MM.1S (cell line): ENCODE measurements at regions not wholly inside any gene's neighbourhood (a gene's known extent, or its start where the extent isn't known, plus 50 kb on each side); places are given as distances from the start of the nearest gene placed in this dataset.

Experiments
- DNase-seq: peaks from one replicate; pipeline ENCODE4 v3.0.0-alpha.2; 2015
- H2AFZ ChIP-seq: fragments of 300-600 bp; sonication (generic); 2 replicates; pipeline ENCODE4 v1.6.0; 2016; ENCODE audit warnings: antibody characterized with exemption, low read length
- H3F3A ChIP-seq: fragments of 300-600 bp; sonication (generic); 2 replicates; pipeline ENCODE4 v1.6.1; 2016; ENCODE audit warnings: mild to moderate bottlenecking, antibody characterized with exemption, low read length, moderate library complexity, mixed read lengths; ENCODE audit not compliant: insufficient read depth
- H3K27ac ChIP-seq: fragments of 300-600 bp; sonication (generic); 2 replicates; pipeline ENCODE4 v1.5.1; 2016; ENCODE audit warnings: mild to moderate bottlenecking, low read length
- H3K27me3 ChIP-seq: fragments of 300-600 bp; sonication (generic); replicated peaks from 2 replicates; pipeline ENCODE4 v1.6.0; 2016; ENCODE audit warnings: low read length; ENCODE audit not compliant: insufficient read depth
- H3K36me3 ChIP-seq: fragments of 300-600 bp; sonication (generic); replicated peaks from 2 replicates; pipeline ENCODE4 v1.6.1; 2016; ENCODE audit warnings: mild to moderate bottlenecking, low read length, mixed read lengths; ENCODE audit not compliant: insufficient read depth
- H3K4me1 ChIP-seq: fragments of 300-600 bp; sonication (generic); 2 replicates; pipeline ENCODE4 v1.6.1; 2016; ENCODE audit warnings: low read length, mixed read lengths
- H3K4me2 ChIP-seq: fragments of 300-600 bp; sonication (generic); 2 replicates; pipeline ENCODE4 v1.6.0; 2016; ENCODE audit warnings: low read depth, low read length
- H3K4me3 ChIP-seq: fragments of 300-600 bp; sonication (generic); 2 replicates; pipeline ENCODE4 v1.5.1; 2016; ENCODE audit warnings: low read length, mixed read lengths
- H3K79me2 ChIP-seq: fragments of 300-600 bp; sonication (generic); 2 replicates; pipeline ENCODE4 v1.6.1; 2016; ENCODE audit warnings: mixed run types, low read length, mixed read lengths
- H3K9ac ChIP-seq: fragments of 300-600 bp; sonication (generic); 2 replicates; pipeline ENCODE4 v1.6.1; 2016; ENCODE audit warnings: low read length, mixed read lengths
- H3K9me2 ChIP-seq: fragments of 300-600 bp; sonication (generic); replicated peaks from 2 replicates; pipeline ENCODE4 v1.6.1; 2016; ENCODE audit warnings: mild to moderate bottlenecking, low read length, mixed read lengths; ENCODE audit not compliant: insufficient read depth
- H3K9me3 ChIP-seq: fragments of 300-600 bp; sonication (generic); replicated peaks from 2 replicates; pipeline ENCODE4 v1.6.1; 2016; ENCODE audit warnings: mild to moderate bottlenecking, low read length, mixed read lengths; ENCODE audit not compliant: insufficient read depth
- H4K20me1 ChIP-seq: fragments of 300-600 bp; sonication (generic); 2 replicates; pipeline ENCODE4 v1.6.1; 2016; ENCODE audit warnings: mild to moderate bottlenecking, low read length, moderate library complexity, mixed read lengths; ENCODE audit not compliant: insufficient read depth
- EZH2 ChIP-seq: fragments of 300-600 bp; sonication (generic); optimal IDR thresholded peaks from 2 replicates; pipeline ENCODE3; 2017; ENCODE audit warnings: low read depth, mild to moderate bottlenecking, antibody characterized with exemption, low read length, mixed read lengths
- EZH2phosphoT487 ChIP-seq: fragments of 300-600 bp; sonication (generic); IDR thresholded peaks from 2 replicates; pipeline ENCODE4 v1.6.1; 2018; ENCODE audit warnings: antibody characterized with exemption, low read length
- TF ChIP-seq, protein P1 (sequence below): fragments of 300-600 bp; sonication (generic); IDR thresholded peaks from 2 replicates; pipeline ENCODE4 v1.5.1; 2016; ENCODE audit warnings: antibody characterized with exemption, low read length, mixed read lengths

DNA sequence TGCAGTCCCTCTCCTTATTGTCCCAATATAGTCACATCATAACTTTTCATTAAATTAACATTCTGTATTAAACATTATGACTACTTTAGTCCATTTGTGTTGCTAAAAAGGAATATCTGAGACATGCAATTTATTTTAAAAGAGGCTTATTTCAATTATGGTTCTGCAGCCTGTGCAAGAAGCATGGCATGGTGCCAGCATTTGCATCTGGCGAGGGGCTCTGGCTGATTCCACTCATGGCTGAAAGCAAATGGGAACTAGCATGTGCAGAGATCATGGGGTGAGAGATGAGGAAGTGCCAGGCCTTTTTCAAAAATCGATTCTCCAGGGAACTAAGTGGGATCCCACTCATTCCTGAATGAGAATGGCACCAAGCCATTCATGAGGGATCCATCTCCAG is 476.3 kb upstream of the RPS6KA3 start:
- H3K4me3 ChIP-seq: no peak overlapping the region
- TF ChIP-seq, protein P1, sequence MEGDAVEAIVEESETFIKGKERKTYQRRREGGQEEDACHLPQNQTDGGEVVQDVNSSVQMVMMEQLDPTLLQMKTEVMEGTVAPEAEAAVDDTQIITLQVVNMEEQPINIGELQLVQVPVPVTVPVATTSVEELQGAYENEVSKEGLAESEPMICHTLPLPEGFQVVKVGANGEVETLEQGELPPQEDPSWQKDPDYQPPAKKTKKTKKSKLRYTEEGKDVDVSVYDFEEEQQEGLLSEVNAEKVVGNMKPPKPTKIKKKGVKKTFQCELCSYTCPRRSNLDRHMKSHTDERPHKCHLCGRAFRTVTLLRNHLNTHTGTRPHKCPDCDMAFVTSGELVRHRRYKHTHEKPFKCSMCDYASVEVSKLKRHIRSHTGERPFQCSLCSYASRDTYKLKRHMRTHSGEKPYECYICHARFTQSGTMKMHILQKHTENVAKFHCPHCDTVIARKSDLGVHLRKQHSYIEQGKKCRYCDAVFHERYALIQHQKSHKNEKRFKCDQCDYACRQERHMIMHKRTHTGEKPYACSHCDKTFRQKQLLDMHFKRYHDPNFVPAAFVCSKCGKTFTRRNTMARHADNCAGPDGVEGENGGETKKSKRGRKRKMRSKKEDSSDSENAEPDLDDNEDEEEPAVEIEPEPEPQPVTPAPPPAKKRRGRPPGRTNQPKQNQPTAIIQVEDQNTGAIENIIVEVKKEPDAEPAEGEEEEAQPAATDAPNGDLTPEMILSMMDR: no peak
- TF ChIP-seq EZH2phosphoT487 (no peak), EZH2 (no peak)
- peaks cover 6% of the 10 kb centered on the region; the same call in 1 of the 2 replicates for H3K4me1 ChIP-seq
- no peak overlapping the region for H3K4me2 ChIP-seq
- H3K27ac ChIP-seq: no peak overlapping the region
- no peaks in the 10 kb centered on the region for H3K27me3 ChIP-seq
- no peaks in the 10 kb centered on the region for H3K9me3 ChIP-seq
- no peaks in the 10 kb centered on the region for H3K79me2 ChIP-seq
- DNase-seq: no peak
- H3K9ac ChIP-seq: no peak overlapping the region
- no peaks in the 10 kb centered on the region for H3F3A ChIP-seq
- H3K36me3 ChIP-seq: no peaks in the 10 kb centered on the region
- no peak overlapping the region for H2AFZ ChIP-seq
- no peaks in the 10 kb centered on the region for H4K20me1 ChIP-seq
- H3K9me2 ChIP-seq: no peaks in the 10 kb centered on the region

DNA sequence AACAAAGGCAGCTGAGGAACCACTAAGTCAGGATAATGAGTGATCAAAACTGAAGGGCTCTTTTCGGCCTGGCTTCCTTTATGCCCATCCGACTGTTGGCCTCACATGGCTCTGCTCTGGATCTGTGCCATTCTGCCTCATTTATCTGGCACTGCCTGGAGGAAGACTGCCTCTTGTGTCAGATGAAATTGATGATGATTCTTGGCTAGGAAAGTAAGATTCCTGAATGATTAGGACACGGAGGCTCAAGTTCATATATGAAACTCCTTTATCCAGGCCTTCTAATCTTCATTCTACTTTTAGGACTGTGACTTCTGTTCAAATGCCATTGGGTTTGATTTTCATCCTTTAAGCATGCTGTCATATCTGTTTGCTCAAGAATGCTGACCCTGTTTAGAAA is 475.4 kb upstream of the RPS6KA3 start:
- H3K9ac ChIP-seq: no peak overlapping the region
- DNase-seq: no peak
- H3K27me3 ChIP-seq: no peaks in the 10 kb centered on the region
- no peaks in the 10 kb centered on the region for H3K79me2 ChIP-seq
- H3K36me3 ChIP-seq: no peaks in the 10 kb centered on the region
- no peaks in the 10 kb centered on the region for H3K9me3 ChIP-seq
- H3K27ac ChIP-seq: no peak overlapping the region
- H2AFZ ChIP-seq: no peak overlapping the region
- H3F3A ChIP-seq: no peaks in the 10 kb centered on the region
- no peaks in the 10 kb centered on the region for H3K9me2 ChIP-seq
- H3K4me1 ChIP-seq: peaks cover 6% of the 10 kb centered on the region; the same call in 1 of the 2 replicates
- H3K4me3 ChIP-seq: no peak overlapping the region
- no peak overlapping the region for H3K4me2 ChIP-seq
- no peaks in the 10 kb centered on the region for H4K20me1 ChIP-seq
- TF ChIP-seq, protein P1: no peak
- TF ChIP-seq EZH2 (no peak), EZH2phosphoT487 (no peak)

DNA sequence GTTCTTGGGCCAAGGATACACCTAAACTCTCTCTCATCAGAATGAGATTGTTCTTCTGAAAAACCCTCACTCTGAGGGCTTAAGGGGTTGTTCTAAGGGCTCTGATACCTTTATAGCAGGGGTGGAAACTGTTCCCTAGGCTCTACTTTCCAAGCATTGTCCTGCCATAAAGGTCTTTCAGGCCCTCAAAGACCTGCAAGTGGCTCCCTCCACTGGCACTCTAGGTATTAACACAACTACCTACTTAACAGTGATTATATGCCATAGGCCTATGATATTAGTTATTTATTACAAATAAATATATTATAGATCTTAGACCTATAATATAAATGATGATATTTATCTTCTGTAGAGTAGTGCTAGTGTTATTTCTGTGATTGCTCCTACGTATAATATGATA is 473.7 kb upstream of the RPS6KA3 start:
- H3F3A ChIP-seq: no peaks in the 10 kb centered on the region
- H4K20me1 ChIP-seq: no peaks in the 10 kb centered on the region
- H3K4me3 ChIP-seq: no peak overlapping the region
- no peaks in the 10 kb centered on the region for H3K9me2 ChIP-seq
- no peaks in the 10 kb centered on the region for H3K9me3 ChIP-seq
- no peak overlapping the region for H2AFZ ChIP-seq
- TF ChIP-seq EZH2phosphoT487 (no peak), EZH2 (no peak)
- TF ChIP-seq, protein P1: no peak
- H3K9ac ChIP-seq: no peak overlapping the region
- DNase-seq: no peak
- H3K36me3 ChIP-seq: no peaks in the 10 kb centered on the region
- H3K27me3 ChIP-seq: no peaks in the 10 kb centered on the region
- no peaks in the 10 kb centered on the region for H3K79me2 ChIP-seq
- H3K4me1 ChIP-seq: peaks cover 6% of the 10 kb centered on the region; the same call in 1 of the 2 replicates
- H3K4me2 ChIP-seq: no peak overlapping the region
- H3K27ac ChIP-seq: no peak overlapping the region
